GM21367 (cell line): ENCODE measurements at regions not wholly inside any gene's neighbourhood (a gene's known extent, or its start where the extent isn't known, plus 50 kb on each side); places are given as distances from the start of the nearest gene placed in this dataset.
"Not testable (repeated sequence)": the region's sequence is repeated elsewhere in the genome, so short reads cannot be mapped to it uniquely, and the experiment has no call there.

Experiments
- ATAC-seq: cut with Tn5 transposase; IDR thresholded peaks from one replicate; pipeline ENCODE4 v1.9.1; 2021; ENCODE audit not compliant: unreplicated experiment

DNA sequence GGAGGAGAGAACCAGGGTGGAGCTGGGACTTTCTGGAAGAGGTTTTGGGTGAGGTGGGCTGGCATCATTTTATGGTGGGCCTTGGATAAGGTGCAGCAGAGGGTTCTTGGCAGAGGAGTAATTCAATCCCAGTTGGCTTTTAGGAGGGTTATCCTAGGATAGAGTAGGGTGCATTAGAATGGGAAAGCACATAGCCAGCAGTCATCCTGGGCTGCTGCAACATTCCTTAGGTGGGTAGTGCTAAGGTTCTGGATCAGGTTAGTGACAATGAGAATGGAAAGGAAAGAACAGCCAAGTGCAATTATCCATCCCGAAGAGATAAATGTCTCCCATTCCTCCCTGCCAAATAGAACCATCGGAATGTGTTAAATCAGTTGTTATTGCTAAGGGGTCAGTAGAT, 157.3 kb upstream of the SPRED2 start:
- no peak for ATAC-seq

DNA sequence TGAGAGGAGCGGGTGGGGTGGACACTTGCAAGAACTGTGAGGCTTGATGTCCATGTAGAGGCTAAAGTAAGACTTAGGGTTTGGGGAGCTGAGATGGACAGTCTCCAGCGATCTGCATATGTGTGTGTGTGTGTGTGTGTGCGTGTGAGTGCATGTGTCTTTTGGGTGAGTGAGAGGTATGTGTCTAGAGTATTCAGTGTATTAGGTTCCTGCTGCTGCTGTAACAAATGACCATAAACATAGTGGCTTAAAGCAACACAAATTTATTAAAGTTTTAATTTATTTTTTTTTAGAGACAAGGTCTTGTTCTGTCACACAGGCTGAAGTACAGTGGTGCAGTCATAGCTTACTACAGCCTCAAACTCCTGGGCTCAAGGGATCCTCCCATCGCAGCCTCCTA, 155.4 kb upstream of the SPRED2 start:
- no peak for ATAC-seq

DNA sequence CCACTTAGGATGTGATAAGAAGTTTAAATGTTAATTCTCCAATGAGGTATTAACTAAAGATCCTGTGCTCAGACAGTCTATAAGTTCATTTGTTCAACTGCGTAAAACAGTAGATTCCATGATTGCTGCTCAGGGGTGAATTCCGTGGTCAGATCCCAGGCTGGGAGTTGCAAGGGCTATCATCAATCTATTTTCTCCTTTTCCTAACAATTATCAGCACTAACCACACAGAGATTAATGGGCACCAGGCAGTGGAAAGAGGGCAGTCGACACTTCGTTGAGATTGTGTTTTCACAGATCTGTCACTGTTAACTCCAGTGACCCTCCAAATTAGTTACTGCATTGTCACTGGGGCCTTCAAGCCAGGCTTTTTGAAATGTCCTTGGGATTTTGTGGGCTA, 154.1 kb upstream of the SPRED2 start:
- ATAC-seq: no peak

DNA sequence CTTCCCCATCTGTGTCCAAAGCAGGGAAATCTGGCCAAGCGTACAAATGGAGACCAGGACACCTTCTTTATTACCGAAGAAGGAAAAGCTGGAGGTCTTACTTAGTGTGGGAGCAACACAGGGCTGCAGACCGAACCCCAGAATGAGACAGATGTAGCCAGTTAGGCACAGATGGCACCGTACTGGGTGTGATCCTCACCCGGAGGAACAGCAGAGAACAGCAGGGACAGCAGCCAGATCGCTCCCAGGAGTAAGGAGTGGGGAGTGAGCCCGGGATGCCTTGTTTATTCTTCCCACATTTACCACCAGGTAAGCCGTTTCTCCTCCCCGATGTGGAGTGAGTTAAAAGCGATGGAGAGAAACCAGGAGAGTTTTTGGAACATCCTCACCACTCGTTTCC, 150.7 kb upstream of the SPRED2 start:
- no peak for ATAC-seq

DNA sequence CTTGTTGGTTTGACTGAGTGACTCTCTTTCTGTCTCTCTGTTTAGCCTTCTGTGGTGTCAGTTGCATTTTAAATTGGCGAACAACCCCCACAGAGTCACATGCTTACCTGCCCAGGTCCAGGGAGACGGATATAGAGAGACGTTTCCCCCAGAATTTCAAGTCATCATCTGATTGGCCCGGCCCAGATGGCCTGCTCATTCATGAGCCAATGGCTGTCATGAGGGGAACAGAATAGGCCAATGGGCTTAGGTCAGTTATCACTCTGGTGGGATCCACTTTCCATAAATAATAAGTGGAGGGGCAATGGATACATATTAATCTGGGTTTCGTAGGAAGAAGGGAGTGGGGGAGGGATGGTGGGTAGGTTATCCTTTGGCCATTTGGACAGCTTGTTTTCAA, 150.0 kb upstream of the SPRED2 start:
- ATAC-seq: no peak

DNA sequence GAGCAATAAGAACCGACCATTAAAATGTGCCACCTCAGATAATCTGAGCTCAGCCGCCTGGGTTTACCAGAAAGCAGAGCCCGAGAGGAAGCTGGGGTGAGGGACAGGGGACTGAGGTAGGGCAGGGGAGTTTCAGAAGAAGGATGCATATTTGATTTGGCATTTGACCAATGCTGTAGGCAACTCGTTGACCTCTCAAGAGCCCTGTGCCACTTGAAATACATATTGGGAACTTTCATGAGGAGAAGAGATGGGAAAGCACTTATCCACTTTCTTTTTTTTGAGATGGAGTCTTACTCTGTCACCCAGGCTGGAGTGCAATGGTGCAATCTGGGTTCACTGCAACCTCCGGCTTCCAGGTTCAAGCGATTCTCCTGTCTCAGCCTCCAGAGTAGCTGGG, 148.4 kb upstream of the SPRED2 start:
- ATAC-seq: no peak

DNA sequence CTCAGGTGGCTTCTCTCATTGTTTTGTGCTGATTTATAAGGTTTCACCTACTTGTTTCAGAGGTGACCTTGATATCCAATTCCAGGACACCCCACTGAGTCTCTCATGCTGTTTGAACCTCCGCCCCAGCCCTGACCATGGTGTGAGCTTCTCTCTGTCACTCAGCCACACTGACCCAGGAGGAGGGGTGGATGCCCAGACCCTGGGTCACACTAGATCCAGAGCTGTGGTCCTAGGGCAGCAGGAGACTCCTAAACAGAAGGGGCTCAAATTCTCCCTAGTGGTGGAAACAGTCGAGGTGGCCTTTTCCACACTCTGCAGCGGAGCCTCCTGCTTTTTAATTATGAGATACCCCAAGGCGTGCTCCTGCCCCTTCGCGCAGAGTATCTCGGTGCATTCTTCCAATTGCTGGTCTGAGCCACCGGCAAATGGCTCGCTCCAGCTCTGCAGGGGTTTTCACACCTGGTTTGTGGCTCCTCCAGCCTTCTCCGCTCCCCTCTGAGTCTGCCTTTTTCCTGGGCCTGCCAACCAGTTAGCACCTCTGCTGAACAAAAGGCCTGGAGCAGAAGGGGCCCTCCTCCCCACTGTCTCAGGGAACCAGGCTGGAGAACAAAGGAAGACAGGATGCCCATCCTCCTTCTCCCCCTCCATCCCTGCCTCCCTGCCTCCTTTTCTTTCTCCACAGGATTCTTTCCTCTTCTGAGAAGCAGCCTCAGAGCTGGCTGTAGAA, 147.3 kb upstream of the SPRED2 start:
- ATAC-seq: no peak

DNA sequence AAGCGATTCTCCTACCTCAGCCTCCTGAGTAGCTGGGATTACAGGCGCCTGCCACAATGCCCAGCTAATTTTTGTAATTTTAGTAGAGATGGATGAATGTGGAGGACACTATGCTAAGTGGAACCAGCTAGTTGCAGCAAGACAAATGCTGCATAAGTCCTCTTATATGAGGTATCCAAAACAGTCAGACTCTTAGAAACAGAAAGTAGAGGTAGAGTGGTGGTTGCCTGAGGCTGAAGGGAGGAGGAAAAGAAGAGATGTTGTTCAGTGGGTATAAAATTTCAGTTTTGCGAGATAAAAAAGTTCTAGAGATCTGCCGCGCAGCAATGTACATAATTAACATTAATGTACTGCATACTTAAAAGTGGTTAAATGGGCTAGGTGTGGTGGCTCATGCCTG, 145.3 kb upstream of the SPRED2 start:
- no peak for ATAC-seq

DNA sequence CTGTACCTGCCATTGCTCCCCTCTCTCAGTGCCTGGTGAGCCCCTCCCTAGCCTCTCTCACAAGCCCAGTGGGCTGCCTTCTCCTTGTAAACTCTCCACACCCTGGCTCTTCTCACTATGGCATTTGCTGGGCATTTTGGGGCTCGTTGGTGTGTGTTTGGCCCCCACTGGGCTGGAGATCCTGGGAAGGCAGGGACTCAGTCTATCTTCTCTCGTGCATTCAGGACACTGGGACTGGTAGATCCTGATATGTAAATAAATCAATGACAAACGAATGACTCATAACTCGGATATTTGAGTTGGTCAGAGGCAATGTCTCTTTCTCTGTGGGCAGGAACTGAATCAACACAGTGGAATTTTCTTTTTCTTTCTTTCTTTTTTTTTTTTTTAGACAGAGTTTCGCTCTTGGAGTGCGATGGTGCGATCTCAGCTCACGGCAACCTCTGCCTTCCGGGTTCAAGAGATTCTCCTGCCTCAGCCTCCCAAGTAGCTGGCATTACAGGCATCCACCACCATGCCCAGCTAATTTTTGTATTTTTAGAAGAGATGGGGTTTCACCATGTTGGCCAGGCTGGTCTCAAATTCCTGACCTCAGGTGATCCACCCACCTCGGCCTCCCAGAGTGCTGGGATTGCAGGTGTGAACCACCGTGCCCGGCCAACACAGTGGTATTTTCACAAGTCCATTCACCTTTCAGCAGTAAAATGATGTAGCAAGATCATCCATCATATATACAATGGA, 144.6 kb upstream of the SPRED2 start:
- ATAC-seq: no peak

DNA sequence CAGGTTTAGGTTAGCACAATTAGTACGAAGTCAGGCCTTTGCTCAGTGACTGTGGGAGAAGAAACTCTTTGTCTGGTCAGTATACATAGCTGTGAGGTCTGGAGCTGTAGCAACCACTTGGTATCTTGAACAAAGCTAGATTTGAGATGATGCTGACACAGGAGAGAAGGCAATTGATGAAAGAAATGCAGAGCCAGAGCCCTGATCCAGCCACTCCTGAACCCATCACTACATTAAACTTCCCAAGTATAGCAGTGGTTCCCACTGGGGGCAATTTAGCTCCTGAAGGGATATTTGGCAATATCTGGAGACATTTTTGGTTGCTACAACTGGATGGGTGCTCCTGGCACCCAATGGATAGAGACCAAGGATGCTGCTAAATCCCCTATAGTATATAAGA, 143.9 kb upstream of the SPRED2 start:
- ATAC-seq: no peak

DNA sequence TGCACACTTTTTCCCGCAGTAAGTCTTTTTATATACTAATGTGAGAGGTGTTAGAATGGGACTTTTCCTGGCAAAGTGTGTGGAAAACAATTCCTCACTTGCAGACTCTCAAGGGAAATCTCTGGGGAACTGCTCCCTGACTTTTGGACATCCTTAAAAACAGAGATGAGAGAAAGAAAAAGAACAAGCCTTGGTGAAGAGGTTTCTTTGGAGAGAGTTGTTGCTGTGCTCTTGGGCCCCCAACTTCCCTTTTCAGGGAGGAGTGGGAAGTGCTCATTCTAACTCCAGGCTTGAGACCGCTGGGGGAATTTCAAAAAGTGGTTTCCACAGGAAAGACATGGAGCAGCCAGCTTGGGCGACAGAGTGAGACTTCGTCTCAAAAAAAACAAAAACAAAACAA, 142.6 kb upstream of the SPRED2 start:
- no peak for ATAC-seq

DNA sequence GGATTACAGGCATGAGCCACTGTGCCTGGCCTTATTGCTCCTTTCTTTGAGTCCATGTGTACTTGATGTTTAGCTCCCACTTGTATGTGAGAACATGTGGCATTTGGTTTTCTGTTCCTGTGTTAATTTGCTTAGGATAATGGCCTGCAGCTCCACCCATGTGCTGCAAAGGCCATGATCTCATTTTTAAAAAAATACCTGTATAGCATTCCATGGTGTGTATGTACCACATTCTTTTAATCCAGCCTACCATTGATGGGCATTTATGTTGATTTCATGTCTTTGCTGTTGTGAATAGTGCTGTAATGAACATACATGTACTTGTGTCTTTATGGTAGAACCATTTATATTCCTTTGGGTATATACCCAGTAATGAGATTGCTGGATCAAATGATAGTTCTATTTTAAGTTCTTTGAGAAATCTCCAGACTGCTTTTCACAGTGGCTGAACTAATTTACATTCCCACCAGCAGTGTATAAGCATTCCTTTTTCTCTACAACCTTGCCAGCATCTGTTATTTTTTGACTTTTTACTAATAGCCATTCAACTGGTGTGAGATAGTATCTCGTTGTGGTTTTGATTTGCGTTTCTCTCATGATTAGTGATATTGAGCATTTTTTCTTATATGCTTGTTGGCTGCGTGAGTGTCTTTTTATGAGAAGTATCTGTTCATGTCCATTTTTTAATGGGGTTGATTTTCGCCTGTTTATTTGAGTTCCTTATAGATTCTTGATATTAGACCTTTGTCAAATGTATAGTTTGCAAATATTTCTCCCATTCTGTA, 136.4 kb upstream of the SPRED2 start:
- not testable (repeated sequence) for ATAC-seq

DNA sequence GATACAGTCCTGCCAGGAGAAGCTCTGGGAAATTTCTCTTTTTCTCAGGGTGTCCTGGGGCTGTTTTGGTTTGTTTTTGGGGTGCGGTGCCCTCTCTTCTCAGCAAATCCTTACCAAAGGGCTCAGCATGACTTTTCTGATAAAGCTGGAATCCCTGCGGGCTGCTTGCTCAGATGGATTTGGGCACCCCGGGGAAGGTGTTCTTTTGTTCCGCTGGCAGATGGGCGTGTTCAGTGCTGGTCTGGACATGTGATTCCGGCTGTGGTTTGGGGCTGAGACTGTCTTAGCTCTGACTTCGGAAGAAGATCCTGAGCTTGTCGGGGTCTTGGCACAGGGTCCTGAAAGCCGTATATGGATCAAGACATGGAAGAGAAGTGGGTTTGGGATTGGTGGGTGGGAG, 134.2 kb upstream of the SPRED2 start:
- ATAC-seq: no peak

DNA sequence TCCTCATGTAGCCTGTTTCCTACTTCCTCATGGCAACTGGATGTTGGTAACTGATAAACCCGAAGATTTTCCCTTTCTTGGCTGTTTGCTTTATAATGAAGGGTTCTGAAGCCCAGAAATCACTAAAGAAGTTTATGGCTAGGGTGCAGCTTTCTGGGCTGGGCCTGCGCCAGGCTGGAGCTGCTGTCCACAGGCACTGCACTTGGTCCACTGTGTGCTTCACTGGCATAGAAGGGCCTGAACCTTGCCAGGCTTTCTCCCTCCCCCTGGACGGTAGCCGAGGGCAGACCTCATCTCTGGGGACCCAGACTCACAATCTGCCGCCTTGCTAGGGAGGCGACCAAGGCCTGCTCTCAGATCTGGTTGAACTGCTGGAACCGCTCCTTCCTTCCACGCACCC, 133.3 kb upstream of the SPRED2 start:
- ATAC-seq: no peak

DNA sequence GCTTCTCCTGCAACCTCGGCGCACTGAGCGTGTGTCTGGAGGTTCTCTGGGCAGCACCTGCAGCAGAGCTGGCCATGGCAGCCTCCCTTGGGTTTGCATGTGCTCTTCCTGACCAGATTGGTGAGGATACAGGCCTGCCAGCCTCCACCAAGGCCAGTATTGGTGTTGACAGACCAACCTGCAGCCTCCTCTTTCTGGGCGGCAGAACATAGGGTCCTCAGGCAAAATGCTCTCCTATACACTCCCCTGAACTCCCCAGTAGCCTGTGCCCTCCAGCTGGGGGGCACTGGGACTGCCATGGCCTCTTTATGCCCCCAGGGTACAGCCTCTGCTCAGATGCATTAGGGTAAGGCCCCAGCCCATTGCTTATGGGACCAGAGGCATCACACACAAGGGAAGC, 131.9 kb upstream of the SPRED2 start:
- no peak for ATAC-seq

DNA sequence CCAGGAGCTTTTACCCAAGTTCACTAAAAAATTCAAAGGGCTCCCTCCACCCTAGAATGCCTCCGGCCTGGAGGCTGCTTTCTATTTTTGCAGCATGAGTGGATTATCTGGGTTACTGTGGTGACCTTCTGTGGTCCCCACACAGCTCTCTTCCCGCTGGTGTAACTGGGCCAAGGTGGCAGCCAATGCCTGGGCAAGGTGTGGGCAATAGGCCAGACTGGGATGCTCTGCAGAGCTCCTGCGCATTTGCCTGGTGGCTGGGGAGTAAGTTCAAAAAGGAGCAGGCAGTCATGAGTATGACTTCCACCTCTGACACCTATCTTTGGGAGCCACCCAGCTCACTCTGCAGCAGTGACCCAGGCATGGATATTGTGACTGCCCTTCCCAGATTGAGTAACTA, 130.5 kb upstream of the SPRED2 start:
- ATAC-seq: no peak

DNA sequence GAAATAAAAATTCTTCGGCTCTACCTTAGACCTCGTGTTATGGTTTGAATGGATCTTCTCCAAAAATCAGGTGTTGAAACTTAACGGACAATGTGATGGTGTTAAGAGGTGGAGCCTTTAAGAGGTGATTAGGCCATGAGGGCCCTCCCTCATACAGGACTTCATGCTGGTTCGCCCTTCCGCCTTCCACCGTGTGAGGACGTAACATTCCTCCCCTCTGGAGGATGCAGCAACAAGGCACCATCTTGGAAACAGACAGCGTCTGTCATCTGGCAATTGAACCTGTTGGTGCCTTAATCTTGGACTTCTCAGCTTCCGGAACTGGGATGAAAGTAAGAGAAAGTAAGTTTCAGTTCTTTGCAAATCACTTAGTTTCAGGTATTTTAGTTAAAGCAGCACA, 126.3 kb upstream of the SPRED2 start:
- no peak for ATAC-seq

DNA sequence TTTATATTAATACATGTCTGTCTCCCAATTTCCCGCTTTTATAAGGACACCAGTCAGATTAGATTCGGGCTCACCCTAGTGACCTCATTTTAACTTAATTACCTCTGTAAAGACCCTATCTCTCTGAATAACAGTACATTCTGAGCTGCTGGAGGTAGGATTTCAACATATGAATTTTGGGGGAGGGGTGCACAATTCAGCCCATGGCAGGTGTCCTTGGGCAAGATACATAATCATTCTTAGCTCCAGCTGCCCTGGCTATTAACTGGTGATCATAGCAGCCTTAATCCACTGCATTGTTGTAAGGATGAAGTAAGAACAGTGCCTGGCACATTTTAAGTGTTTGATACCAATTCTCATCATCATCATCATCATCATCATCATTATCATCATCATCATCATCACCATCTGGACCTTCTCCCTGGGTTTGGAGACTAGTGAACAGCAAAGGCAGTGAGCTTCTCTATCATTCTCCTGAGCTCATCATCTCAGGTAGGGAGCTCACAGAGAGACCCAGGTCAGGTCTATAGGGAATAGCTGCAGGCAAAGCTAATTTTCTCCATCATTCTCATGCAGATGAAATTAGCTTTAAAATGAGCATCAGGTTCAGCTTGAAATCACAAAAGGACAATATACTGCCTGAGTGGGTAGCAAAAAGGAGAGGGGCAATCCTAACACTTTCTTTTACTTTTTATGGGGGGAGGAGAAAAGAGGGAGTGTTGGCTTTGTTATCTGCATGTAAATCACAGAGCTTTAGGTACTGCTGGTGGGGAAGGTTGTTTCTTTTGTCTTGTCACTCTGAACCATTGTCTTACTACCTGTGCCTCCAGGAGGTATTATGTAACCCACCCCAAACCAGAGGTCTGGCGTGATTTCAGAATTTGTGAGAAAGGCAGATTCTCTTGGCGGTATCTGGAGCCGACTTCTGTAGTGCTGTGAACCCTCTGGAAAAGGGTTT, 125.5 kb upstream of the SPRED2 start:
- ATAC-seq: no peak

DNA sequence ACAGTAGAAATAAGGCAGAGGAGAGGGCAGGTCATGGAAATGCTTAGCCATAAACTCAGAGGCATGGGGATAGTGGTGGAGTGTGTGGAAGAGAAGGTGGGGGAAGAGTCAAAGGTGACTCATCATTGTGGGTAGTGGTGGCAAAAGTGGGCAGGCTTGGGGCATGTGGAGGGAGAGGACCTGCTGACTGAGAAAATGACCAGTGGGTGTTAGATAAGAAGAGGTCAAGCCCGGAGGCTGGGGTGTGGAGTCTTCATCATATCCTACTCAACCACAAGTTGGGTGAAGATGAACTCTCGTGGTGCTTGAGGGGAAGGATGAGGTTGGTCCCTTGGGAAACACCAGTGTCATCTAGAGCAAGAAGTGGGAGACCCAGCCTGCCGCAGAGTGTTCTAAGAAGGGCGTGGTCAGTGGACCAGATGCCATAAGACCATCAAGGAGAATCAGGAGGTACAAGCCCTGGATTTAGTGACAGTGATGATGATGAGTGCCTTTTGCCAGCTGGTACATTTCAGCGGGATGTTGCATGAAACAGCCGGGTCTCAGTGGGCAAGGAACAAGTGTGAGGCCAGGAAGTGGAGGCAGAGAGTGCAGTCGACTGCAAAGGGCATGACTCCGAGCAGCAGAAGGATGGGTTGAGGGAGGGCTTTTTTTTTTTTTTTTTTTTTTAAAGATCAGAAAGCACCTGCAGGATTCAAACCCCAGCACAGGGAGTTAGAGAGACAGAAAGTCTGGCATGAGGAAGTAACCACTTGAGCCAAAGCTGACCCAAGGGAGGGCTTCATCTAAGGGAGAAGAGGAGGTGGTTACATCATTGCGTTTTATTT, 122.6 kb upstream of the SPRED2 start:
- ATAC-seq: no peak

DNA sequence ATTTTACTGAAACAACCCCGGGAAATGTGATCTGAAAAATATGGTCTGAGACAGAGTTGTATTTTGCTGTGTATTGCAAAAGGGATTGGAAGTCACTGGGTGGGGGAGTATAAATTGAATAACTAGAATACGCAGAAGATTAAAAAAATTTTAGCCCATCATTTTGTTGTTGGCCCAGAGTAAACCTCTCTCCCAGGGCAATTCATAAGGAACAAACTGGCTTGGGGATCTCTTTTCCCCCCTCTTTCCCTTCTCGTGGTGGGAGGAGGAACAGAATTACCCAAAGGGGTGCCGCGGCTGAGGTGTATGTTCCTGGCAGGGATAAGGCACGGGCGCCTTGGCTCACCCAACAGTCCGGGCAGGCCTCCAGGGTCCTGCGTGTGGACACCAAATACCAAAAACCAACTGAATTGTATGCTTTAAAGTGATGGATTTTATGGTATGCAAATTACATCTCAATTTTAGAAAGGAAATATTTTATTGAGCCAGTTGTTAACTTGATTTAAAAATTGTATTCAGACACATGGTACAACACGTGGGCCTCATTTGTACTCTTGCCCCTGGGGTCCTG, 121.2 kb upstream of the SPRED2 start:
- no peak for ATAC-seq
